ENCODE measurements at regions not wholly inside any gene's neighbourhood (a gene's known extent, or its start where the extent isn't known, plus 50 kb on each side); places are given as distances from the start of the nearest gene placed in this dataset.

GRCh38 chr1:165047994-165048393 is 308.5 kb downstream of the LMX1A start:
- TF ChIP-seq CTCF (conservative IDR thresholded peaks at IDR 0.05 in 1 of 2, IDR thresholded peaks at IDR 0.05 in 1 of 2; ENCODE audit: low read depth in 1 of 2, low read length in 2 of 2) (no peak), EZH2 (IDR thresholded peaks at IDR 0.05; ENCODE audit: low read length, missing control alignments) (no peak)
